Esophagus muscularis mucosa (tissue), 3 donors: ENCODE measurements at regions not wholly inside any gene's neighbourhood (a gene's known extent, or its start where the extent isn't known, plus 50 kb on each side); places are given as distances from the start of the nearest gene placed in this dataset.

Source experiments
- CTCF ChIP-seq, 3 experiments: fragments of 200-600 bp in 2 of 3; fragments of 450-650 bp in 1 of 3; sonication (generic) in 2 of 3; IDR thresholded peaks; one replicate each; pipeline ENCODE4 v1.5.1; 2017 to 2019; ENCODE audit warnings: antibody characterized with exemption in 3 of 3, mild to moderate bottlenecking in 2 of 3, moderate library complexity in 1 of 3
- POLR2A ChIP-seq: fragments of 450-650 bp; IDR thresholded peaks from one replicate; pipeline ENCODE4 v1.6.1; 2017; ENCODE audit warnings: antibody characterized with exemption, moderate library complexity, mild to moderate bottlenecking, low read depth

- TF ChIP-seq POLR2A = no peak
- TF ChIP-seq CTCF (IDR thresholded peaks at IDR 0.05) = no peak
These were observed 118.4 kb downstream of the TEX36 start for GRCh38 chr10:125564570-125564969.
